ENCODE measurements at regions not wholly inside any gene's neighbourhood (a gene's known extent, or its start where the extent isn't known, plus 50 kb on each side); places are given as distances from the start of the nearest gene placed in this dataset.

GRCh38 chrX:20373063-20373462 is 106.4 kb upstream of the RPS6KA3 start:
- no peak for TF ChIP-seq POLR2A (IDR thresholded peaks at IDR 0.05; ENCODE audit: low read length)
- TF ChIP-seq GATA1 (IDR thresholded peaks at IDR 0.05; ENCODE audit: low read depth, low read length): no peak
